HTR-8/SVneo (cell line): ENCODE measurements at regions not wholly inside any gene's neighbourhood (a gene's known extent, or its start where the extent isn't known, plus 50 kb on each side); places are given as distances from the start of the nearest gene placed in this dataset.

Experiments
- DNase-seq: peaks from one replicate; pipeline ENCODE4 v3.0.0; 2011; ENCODE audit warnings: low spot score, mixed read lengths; ENCODE audit not compliant: insufficient read length
- FAIRE-seq: peaks from 2 replicates; lab custom pipeline; 2011; peaks lifted over from hg19 to GRCh38; lab: Jason Lieb, UNC

- FAIRE-seq = no peak
- DNase-seq = no peak
Measured at GRCh38 chr5:21212026-21212425, 1224.0 kb upstream of the CDH18 start.

- no peak for DNase-seq
- FAIRE-seq = no peak
Measured at GRCh38 chr5:21209409-21209808, 1221.4 kb upstream of the CDH18 start.

GRCh38 chr5:21199087-21199486, 1211.1 kb upstream of the CDH18 start:
- FAIRE-seq (no peak), DNase-seq (no peak)

GRCh38 chr5:21195145-21195544, 1207.1 kb upstream of the CDH18 start:
- no peak for DNase-seq
- no peak for FAIRE-seq

DNA sequence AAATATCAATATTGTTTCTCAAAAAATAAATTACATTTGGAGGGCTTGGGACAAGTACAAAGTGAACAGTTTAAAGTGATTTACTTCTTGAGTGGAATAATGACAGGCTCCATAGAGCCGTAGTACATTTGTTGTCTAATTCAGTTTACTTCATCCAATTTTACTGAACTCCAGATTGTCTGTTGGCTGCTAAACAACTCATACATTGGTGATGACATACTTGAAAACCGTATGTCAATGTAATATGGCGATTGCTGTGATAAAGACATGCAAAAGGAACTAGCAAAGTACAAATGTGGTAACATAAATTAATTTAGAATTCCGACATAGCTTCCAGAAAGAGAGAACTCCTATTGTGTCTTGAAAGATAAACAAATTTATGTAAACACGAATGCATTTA, 1197.5 kb upstream of the CDH18 start:
- DNase-seq (no peak), FAIRE-seq (no peak)

GRCh38 chr5:21184581-21184980, 1196.6 kb upstream of the CDH18 start:
- DNase-seq (no peak), FAIRE-seq (no peak)

DNA sequence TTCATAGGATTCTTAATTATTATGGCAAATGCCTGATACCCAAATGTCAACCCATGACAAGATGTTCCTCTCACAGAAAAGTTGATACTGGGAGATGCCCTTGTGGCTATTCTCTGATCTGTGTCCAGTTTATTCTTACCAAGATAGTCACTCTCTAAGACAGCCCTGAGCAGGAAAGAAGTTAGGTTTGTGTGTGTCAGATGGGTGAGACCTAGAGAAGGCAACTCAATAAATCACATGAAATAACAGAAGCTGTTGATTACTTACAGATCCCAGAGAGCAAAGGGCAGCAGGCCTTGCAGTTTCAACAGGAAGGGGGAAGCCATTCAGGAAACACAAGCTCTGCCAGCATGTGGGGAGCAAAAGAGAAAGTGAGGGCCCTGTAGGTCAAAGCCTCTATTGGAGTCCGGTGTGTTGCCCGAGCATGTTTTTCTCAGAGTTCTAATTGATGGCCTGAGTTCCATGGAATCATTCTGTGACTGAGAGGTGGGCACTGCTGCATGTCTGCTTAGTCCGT, 1193.7 kb upstream of the CDH18 start:
- DNase-seq (no peak), FAIRE-seq (peak; percentile 64)

GRCh38 chr5:21173526-21173925, 1185.5 kb upstream of the CDH18 start:
- FAIRE-seq = no peak

DNA sequence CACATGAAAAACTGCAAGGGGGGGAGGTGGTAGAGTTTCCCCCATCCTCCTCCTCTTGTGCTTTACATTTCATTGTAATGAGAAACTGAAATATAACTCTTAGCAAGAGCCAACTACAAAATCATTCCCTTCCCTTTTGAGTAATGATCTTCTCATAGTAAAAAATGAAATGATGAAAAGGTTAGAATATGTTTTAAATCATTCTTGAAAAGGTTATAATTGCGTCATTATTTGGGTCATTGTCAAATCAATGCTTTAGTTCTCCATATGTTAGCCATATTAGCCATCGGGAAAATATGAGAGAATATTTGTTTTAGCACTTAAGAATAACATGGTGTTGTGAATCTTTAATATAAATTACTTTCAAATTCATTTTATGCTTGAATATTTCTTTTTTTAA, 1185.0 kb upstream of the CDH18 start:
- no peak for DNase-seq

More at GRCh38 chr5:21173526-21173925, 1185.5 kb upstream of the CDH18 start:
- DNase-seq = no peak

DNA sequence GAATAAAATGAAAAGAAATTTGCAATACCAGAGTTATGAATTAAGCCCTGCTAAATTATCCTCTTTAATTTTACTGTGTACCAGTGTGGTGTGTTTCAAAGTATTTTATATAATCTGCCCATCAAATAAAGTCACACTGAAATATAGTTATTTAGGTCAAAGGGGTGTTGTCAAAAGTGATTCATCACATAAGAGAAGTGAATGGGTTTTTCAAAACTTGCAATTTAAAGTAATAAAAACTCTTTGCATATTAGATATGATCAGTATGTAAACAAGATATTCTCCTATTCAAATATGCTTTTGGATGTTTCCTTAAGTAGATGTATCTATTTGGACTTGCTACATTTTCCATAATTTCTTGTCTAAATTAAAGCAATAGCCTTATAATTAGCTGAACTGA, 1183.0 kb upstream of the CDH18 start:
- no peak for FAIRE-seq
- DNase-seq = no peak

More for the DNA sequence above, 1185.0 kb upstream of the CDH18 start:
- no peak for FAIRE-seq

GRCh38 chr5:21168557-21168956, 1180.6 kb upstream of the CDH18 start:
- DNase-seq = no peak
- FAIRE-seq = no peak

- FAIRE-seq (no peak), DNase-seq (no peak)
Measured at GRCh38 chr5:21165344-21165743, 1177.3 kb upstream of the CDH18 start.

DNA sequence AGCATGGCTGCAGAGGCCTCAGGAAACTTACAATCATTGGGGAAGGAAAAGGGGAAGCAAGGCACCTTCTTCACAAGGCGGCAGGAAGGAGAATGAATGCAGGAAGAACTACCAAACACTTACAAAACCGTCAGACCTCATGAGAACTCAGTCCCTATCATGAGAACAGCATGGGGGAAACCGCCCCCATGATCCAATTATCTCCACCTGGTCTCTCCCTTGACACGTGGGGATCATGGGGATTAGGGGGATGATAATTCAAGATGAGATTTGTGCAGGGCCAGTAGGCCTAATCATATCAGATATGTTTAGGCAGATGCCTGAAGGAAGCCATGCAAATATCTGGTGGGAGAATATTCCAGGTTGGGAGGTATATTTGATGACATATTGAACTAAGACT, 1176.4 kb upstream of the CDH18 start:
- DNase-seq = no peak
- no peak for FAIRE-seq

GRCh38 chr5:21159510-21160059, 1171.6 kb upstream of the CDH18 start:
- DNase-seq (no peak), FAIRE-seq (no peak)

DNA sequence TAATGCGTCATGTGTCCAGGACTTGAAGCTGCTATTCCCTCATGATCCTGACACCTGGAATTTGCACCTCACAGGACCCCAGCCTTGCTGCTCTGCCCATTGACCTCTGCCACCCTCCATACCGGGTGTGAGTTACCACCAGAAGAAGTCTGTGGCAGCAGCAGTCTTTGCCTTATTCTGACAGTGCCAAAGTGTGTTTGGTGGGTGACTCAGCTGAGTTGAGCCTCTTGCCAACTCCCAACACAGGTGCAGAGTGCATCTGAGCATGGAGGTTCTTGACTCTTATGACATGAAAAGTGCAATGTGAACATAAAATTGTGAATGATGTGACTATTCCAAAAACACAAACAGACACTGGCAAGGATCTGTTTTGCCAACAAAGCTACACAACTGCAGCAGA, 1166.5 kb upstream of the CDH18 start:
- FAIRE-seq = peak; percentile 82

GRCh38 chr5:21152611-21153010, 1164.6 kb upstream of the CDH18 start:
- FAIRE-seq (peak; percentile 98), DNase-seq (peak; percentile 85)

More for the DNA sequence above, 1166.5 kb upstream of the CDH18 start:
- DNase-seq = no peak

GRCh38 chr5:21145376-21145775, 1157.4 kb upstream of the CDH18 start:
- DNase-seq = no peak
- FAIRE-seq = peak; percentile 89

DNA sequence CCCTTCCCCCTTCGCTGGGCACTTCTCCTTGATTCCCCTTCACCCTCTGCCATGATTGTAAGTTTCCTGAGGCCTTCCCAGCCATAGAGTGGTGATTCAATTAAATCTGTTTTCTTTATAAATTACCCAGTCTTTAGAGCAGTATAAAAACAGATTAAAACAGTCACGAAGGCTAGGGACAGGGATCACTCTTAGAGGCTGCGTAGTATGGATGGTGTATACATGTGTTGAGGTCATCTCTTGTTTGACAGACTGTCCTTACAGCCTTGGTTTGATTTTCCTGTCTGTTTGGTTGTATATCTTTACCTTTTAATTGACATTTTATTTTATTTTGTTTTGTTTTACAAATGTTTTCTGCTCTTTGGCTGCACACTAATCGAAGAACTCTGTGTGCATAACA, 1155.7 kb upstream of the CDH18 start:
- DNase-seq (no peak), FAIRE-seq (no peak)

GRCh38 chr5:21142791-21143190, 1154.8 kb upstream of the CDH18 start:
- no peak for FAIRE-seq
- no peak for DNase-seq

GRCh38 chr5:21140987-21141386, 1153.0 kb upstream of the CDH18 start:
- DNase-seq (no peak), FAIRE-seq (no peak)

- DNase-seq (no peak), FAIRE-seq (no peak)
Measured at GRCh38 chr5:21126236-21126635, 1138.2 kb upstream of the CDH18 start.

DNA sequence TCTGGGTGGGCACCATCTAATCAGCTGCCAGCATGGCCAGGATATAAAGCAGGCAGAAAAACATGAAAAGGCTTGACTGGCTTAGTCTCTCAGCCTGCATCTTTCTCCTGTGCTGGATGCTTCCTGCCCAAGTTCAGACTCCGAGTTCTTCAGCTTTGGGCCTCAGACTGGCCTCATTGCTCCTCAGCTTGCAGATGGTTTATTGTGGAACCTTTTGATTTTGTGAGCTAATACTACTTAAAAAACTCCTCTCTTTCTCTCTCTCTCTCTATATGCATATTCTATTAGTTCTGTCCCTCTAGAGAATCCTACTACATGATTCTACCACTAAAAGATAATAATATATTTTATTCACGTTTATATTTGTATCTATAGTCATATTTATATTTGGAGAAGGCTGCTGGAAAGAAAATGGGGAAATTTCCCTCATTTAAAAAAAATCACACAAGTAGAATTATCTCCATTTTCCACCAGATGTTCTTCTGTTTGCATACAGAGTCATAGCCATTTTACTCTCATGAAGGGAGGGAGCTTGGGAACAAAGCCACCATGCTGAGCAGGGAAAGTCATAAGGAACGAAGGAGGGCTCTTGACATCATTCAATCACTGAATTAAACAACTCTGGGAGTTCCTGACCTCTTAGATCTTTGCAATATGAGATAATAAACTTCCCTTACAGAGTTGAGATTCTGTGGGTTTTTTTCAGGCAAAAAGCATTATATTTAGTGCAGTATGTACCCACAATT, 1137.4 kb upstream of the CDH18 start:
- DNase-seq (no peak), FAIRE-seq (no peak)
